HG03520 (cell line): ENCODE measurements at regions not wholly inside any gene's neighbourhood (a gene's known extent, or its start where the extent isn't known, plus 50 kb on each side); places are given as distances from the start of the nearest gene placed in this dataset.

ENCODE experiments used
- ATAC-seq: cut with Tn5 transposase; IDR thresholded peaks from one replicate; pipeline ENCODE4 v1.9.1; 2021; ENCODE audit warnings: mild to moderate bottlenecking, moderate library complexity; ENCODE audit not compliant: unreplicated experiment

- ATAC-seq: no peak
Observed at GRCh38 chr2:42888321-42889245, 96.2 kb upstream of the HAAO start.

GRCh38 chr2:42886921-42887320, 94.5 kb upstream of the HAAO start:
- no peak for ATAC-seq

- no peak for ATAC-seq
Observed at GRCh38 chr2:42882756-42883155, 90.4 kb upstream of the HAAO start.

GRCh38 chr2:42881732-42882131, 89.3 kb upstream of the HAAO start:
- ATAC-seq: no peak

GRCh38 chr2:42880738-42881690, 88.6 kb upstream of the HAAO start:
- no peak for ATAC-seq

GRCh38 chr2:42879913-42880737, 87.7 kb upstream of the HAAO start:
- ATAC-seq: no peak

- no peak for ATAC-seq
Observed at GRCh38 chr2:42879121-42879705, 86.8 kb upstream of the HAAO start.

GRCh38 chr2:42878581-42878980, 86.2 kb upstream of the HAAO start:
- peak; percentile 71 for ATAC-seq

- no peak for ATAC-seq
Observed at GRCh38 chr2:42877936-42878335, 85.6 kb upstream of the HAAO start.

GRCh38 chr2:42877511-42877910, 85.1 kb upstream of the HAAO start:
- no peak for ATAC-seq

- no peak for ATAC-seq
Observed at GRCh38 chr2:42876326-42876751, 84.0 kb upstream of the HAAO start.

- no peak for ATAC-seq
Observed at GRCh38 chr2:42875880-42876279, 83.5 kb upstream of the HAAO start.

- no peak for ATAC-seq
Observed at GRCh38 chr2:42874949-42875801, 82.8 kb upstream of the HAAO start.

GRCh38 chr2:42872721-42873120, 80.3 kb upstream of the HAAO start:
- ATAC-seq: no peak

- ATAC-seq: no peak
Observed at GRCh38 chr2:42871372-42871771, 79.0 kb upstream of the HAAO start.

- no peak for ATAC-seq
Observed at GRCh38 chr2:42868874-42869273, 76.5 kb upstream of the HAAO start.

GRCh38 chr2:42868096-42868495, 75.7 kb upstream of the HAAO start:
- no peak for ATAC-seq

- ATAC-seq: no peak
Observed at GRCh38 chr2:42867093-42868065, 75.0 kb upstream of the HAAO start.
